ENCODE measurements at regions not wholly inside any gene's neighbourhood (a gene's known extent, or its start where the extent isn't known, plus 50 kb on each side); places are given as distances from the start of the nearest gene placed in this dataset.
"Not testable (repeated sequence)": the region's sequence is repeated elsewhere in the genome, so short reads cannot be mapped to it uniquely, and the experiment has no call there.

GRCh38 chr15:31433091-31433490 lies 106.5 kb downstream of the KLF13 start:
- peaks cover 73% of the 10 kb centered on the region for H3K4me1 Mint-ChIP-seq (ENCODE audit: low read depth)
- H3K4me3 Mint-ChIP-seq: no peak overlapping the region
- intact Hi-C loops (cut with micrococcal nuclease): no loop called here
- H3K9me3 Mint-ChIP-seq: no peaks in the 10 kb centered on the region
- DNase-seq (ENCODE audit: low spot score): no peak
- no peaks in the 10 kb centered on the region for H3K27me3 Mint-ChIP-seq (ENCODE audit: insufficient read depth)
- H3K36me3 Mint-ChIP-seq (ENCODE audit: low read depth): no peaks in the 10 kb centered on the region
- H3K27ac Mint-ChIP-seq: no peak overlapping the region

DNA sequence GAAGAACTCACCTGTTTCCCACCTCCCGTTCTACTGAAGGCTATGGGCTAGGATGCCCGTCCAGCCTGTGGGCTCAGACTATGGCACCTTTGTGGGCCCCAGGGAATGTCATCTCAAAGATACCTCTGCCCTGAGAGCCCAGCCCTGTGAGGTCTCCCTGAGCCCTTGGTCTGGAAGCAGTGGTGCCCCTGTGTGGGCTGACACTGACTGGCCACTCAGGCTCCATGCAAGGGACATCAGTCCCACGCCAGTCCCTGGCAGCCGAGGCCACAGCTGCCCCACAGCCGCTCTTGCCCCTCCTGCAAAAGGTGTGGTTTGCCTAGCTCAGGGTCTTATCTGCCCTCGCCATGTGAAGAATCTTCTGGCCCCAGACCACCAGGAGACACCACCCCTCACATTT lies 106.9 kb downstream of the KLF13 start:
- intact Hi-C loops (cut with micrococcal nuclease): no loop called here
- H3K4me3 Mint-ChIP-seq: peak overlapping the region; percentile 58

GRCh38 chr15:31434275-31434587 lies 107.6 kb downstream of the KLF13 start:
- Mint-ChIP-seq H3K4me1 (ENCODE audit: low read depth) (peaks cover 80% of the 10 kb centered on the region), H3K27ac (peak overlapping the region; percentile 93), H3K9me3 (no peaks in the 10 kb centered on the region), H3K36me3 (ENCODE audit: low read depth) (no peaks in the 10 kb centered on the region), H3K4me3 (peak overlapping the region; percentile 58), H3K27me3 (ENCODE audit: insufficient read depth) (no peaks in the 10 kb centered on the region)
- DNase-seq (ENCODE audit: low spot score): no peak
- intact Hi-C loops (cut with micrococcal nuclease): no loop called here

More for the DNA sequence above, 106.9 kb downstream of the KLF13 start:
- no peaks in the 10 kb centered on the region for H3K9me3 Mint-ChIP-seq
- no peak for DNase-seq (ENCODE audit: low spot score)
- peaks cover 77% of the 10 kb centered on the region for H3K4me1 Mint-ChIP-seq (ENCODE audit: low read depth)
- peak overlapping the region; percentile 93 for H3K27ac Mint-ChIP-seq
- no peaks in the 10 kb centered on the region for H3K27me3 Mint-ChIP-seq (ENCODE audit: insufficient read depth)
- no peaks in the 10 kb centered on the region for H3K36me3 Mint-ChIP-seq (ENCODE audit: low read depth)

DNA sequence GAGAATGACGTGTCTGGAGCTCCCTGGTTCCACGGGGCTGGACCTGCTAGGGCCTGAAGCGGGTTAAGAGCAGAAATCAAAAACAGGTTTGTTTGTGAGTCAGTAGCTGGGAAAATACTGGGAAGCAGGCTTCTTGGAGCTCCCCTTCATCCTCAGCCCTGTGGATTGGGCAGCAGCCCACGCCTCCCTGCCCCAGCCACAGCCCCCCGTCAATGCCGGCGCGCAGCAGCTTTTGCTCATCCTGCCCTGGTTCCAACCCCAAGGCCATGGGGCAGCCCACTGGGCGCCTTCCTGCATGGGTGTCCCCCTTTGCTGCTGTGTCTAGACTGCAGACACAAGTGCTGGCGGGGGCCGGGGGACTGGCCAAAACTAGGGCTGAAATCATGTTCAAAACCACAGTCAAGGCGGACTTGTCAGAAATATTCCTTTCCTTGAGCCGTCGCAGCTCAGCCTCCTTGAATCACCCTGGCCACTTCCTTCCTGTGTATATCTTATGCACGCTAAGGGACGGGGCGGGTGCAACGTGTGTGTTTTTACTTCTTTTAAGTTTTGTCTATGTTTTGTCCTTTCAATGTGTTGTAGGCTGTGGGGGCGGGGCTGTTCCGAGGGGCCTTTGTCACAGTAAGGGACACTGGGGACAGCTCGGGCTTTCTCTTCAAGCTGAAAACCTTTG lies 108.1 kb downstream of the KLF13 start:
- peak overlapping the region; percentile 58 for H3K4me3 Mint-ChIP-seq
- H3K4me1 Mint-ChIP-seq (ENCODE audit: low read depth): peaks cover 82% of the 10 kb centered on the region
- peak overlapping the region; percentile 93 for H3K27ac Mint-ChIP-seq
- H3K27me3 Mint-ChIP-seq (ENCODE audit: insufficient read depth): no peaks in the 10 kb centered on the region
- H3K36me3 Mint-ChIP-seq (ENCODE audit: low read depth): no peaks in the 10 kb centered on the region
- intact Hi-C loops (cut with micrococcal nuclease): loop anchor here (1.0 to 5.0 kb wide), 13 partner anchors 25 to 442 kb away; partner anchors contain the start of genes KLF13 and MTMR10
- DNase-seq (ENCODE audit: low spot score): peak; percentile 82
- no peaks in the 10 kb centered on the region for H3K9me3 Mint-ChIP-seq

GRCh38 chr15:31435261-31435911 lies 108.8 kb downstream of the KLF13 start:
- peak overlapping the region; percentile 93 for H3K27ac Mint-ChIP-seq
- H3K27me3 Mint-ChIP-seq (ENCODE audit: insufficient read depth): no peaks in the 10 kb centered on the region
- no peaks in the 10 kb centered on the region for H3K36me3 Mint-ChIP-seq (ENCODE audit: low read depth)
- intact Hi-C loops (cut with micrococcal nuclease): loop anchor here (1.0 to 5.0 kb wide), 13 partner anchors 24 to 443 kb away; partner anchors contain the start of genes KLF13 and MTMR10
- H3K4me1 Mint-ChIP-seq (ENCODE audit: low read depth): peaks cover 77% of the 10 kb centered on the region
- peak overlapping the region; percentile 58 for H3K4me3 Mint-ChIP-seq
- DNase-seq (ENCODE audit: low spot score): peak; percentile 86
- no peaks in the 10 kb centered on the region for H3K9me3 Mint-ChIP-seq

- intact Hi-C loops (cut with micrococcal nuclease): loop anchor here (1.0 to 5.0 kb wide), 13 partner anchors 23 to 444 kb away; partner anchors contain the start of genes KLF13 and MTMR10
- DNase-seq (ENCODE audit: low spot score): no peak
- Mint-ChIP-seq H3K27ac (peak overlapping the region; percentile 93), H3K9me3 (no peaks in the 10 kb centered on the region), H3K4me1 (ENCODE audit: low read depth) (peaks cover 77% of the 10 kb centered on the region), H3K36me3 (ENCODE audit: low read depth) (no peaks in the 10 kb centered on the region), H3K27me3 (ENCODE audit: insufficient read depth) (no peaks in the 10 kb centered on the region), H3K4me3 (peak overlapping the region; percentile 64)
Observed at GRCh38 chr15:31435912-31436628, 109.4 kb downstream of the KLF13 start.

- peak overlapping the region; percentile 28 for H3K4me3 Mint-ChIP-seq
- peak overlapping the region; percentile 93 for H3K27ac Mint-ChIP-seq
Observed at GRCh38 chr15:31437686-31438085, 111.1 kb downstream of the KLF13 start.

DNA sequence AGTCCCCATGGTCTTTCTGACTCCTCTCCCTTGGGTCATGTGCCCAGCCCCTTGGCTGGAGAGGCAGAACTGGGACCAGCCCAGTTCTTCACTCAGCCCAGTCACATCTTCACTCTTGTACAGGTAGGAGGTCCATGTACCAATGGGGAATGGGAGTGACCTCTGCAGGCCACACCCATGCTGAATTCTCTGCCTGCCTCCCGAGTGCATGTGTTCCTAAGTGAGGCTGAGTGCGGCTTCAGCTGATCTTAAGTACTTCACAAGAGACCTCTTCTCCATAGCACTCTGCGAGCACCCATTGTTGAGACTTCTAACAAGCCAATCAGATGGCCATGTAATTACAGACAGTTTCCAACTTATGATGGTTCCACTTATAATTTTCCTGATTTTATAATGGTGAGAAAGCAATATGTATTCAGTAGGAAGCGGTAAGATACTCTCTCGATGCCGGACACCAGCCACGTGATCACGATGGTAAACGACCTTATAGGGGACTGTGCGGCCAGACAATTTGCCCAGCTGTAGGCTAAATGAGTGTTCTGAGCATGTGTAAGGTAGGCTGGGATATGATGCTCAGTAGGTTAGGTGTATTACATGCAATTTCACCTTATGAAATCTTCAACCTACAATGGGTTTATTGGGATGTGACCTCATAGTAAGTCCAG lies 112.1 kb downstream of the KLF13 start:
- Mint-ChIP-seq H3K9me3 (no peaks in the 10 kb centered on the region), H3K27ac (peak overlapping the region; percentile 93), H3K36me3 (ENCODE audit: low read depth) (no peaks in the 10 kb centered on the region), H3K4me1 (ENCODE audit: low read depth) (peaks cover 81% of the 10 kb centered on the region), H3K4me3 (peak overlapping the region; percentile 69), H3K27me3 (ENCODE audit: insufficient read depth) (no peaks in the 10 kb centered on the region)
- DNase-seq (ENCODE audit: low spot score): no peak
- intact Hi-C loops (cut with micrococcal nuclease): loop anchor here (1.0 to 5.0 kb wide), 3 partner anchors 50 to 446 kb away; partner anchors contain the start of gene MTMR10

More at GRCh38 chr15:31437686-31438085, 111.1 kb downstream of the KLF13 start:
- no peaks in the 10 kb centered on the region for H3K27me3 Mint-ChIP-seq (ENCODE audit: insufficient read depth)
- no peaks in the 10 kb centered on the region for H3K9me3 Mint-ChIP-seq
- intact Hi-C loops (cut with micrococcal nuclease): loop anchor here (5.0 kb wide), 2 partner anchors 430 to 445 kb away; partner anchors contain the start of gene MTMR10
- no peaks in the 10 kb centered on the region for H3K36me3 Mint-ChIP-seq (ENCODE audit: low read depth)
- no peak for DNase-seq (ENCODE audit: low spot score)
- H3K4me1 Mint-ChIP-seq (ENCODE audit: low read depth): peaks cover 82% of the 10 kb centered on the region

- H3K4me3 Mint-ChIP-seq: peak overlapping the region; percentile 38
- intact Hi-C loops (cut with micrococcal nuclease): loop anchor here (1.0 to 5.0 kb wide), 3 partner anchors 49 to 447 kb away; partner anchors contain the start of gene MTMR10
Observed at GRCh38 chr15:31439328-31439727, 112.7 kb downstream of the KLF13 start.

DNA sequence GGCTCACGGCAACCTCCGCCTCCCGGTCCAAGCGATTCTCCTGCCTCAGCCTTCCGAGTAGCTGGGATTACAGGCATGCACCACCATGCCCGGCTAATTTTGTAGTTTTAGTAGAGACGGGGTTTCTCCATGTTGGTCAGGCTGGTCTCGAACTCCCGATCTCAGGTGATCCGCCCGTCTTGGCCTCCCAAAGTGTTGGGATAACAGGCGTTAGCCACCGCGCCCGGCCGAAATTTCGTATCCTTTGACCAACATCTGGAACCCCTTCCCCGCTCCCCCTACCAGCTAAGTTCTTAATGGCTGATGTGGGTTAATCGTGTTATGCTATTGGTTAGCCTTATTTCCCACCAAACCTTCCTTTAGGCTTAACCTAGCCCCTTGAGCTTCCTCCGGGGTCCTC lies 113.6 kb downstream of the KLF13 start:
- Mint-ChIP-seq H3K4me3 (peak overlapping the region; percentile 78), H3K27ac (peak overlapping the region; percentile 86), H3K4me1 (ENCODE audit: low read depth) (peaks cover 74% of the 10 kb centered on the region)
- DNase-seq (ENCODE audit: low spot score); intact Hi-C loops (cut with micrococcal nuclease); H3K27me3 Mint-ChIP-seq (ENCODE audit: insufficient read depth); H3K9me3 Mint-ChIP-seq; H3K36me3 Mint-ChIP-seq (ENCODE audit: low read depth): not testable (repeated sequence)

More at GRCh38 chr15:31439328-31439727, 112.7 kb downstream of the KLF13 start:
- Mint-ChIP-seq H3K27ac (peak overlapping the region; percentile 93), H3K27me3 (ENCODE audit: insufficient read depth) (no peaks in the 10 kb centered on the region), H3K4me1 (ENCODE audit: low read depth) (peaks cover 81% of the 10 kb centered on the region), H3K9me3 (no peaks in the 10 kb centered on the region), H3K36me3 (ENCODE audit: low read depth) (peaks cover 3% of the 10 kb centered on the region)
- DNase-seq (ENCODE audit: low spot score): no peak

GRCh38 chr15:31440754-31441311 lies 114.2 kb downstream of the KLF13 start:
- Mint-ChIP-seq H3K27ac (peak overlapping the region; percentile 86), H3K4me3 (peak overlapping the region; percentile 78), H3K9me3 (no peaks in the 10 kb centered on the region), H3K4me1 (ENCODE audit: low read depth) (peaks cover 68% of the 10 kb centered on the region), H3K27me3 (ENCODE audit: insufficient read depth) (no peaks in the 10 kb centered on the region), H3K36me3 (ENCODE audit: low read depth) (peaks cover 3% of the 10 kb centered on the region)
- DNase-seq (ENCODE audit: low spot score): peak; percentile 48
- intact Hi-C loops (cut with micrococcal nuclease): no loop called here

- H3K27me3 Mint-ChIP-seq (ENCODE audit: insufficient read depth): peaks cover 2% of the 10 kb centered on the region
- peaks cover 54% of the 10 kb centered on the region for H3K4me1 Mint-ChIP-seq (ENCODE audit: low read depth)
- peak overlapping the region; percentile 71 for H3K4me3 Mint-ChIP-seq
- H3K9me3 Mint-ChIP-seq: no peaks in the 10 kb centered on the region
- H3K36me3 Mint-ChIP-seq (ENCODE audit: low read depth): peaks cover 3% of the 10 kb centered on the region
- intact Hi-C loops (cut with micrococcal nuclease): no loop called here
- no peak for DNase-seq (ENCODE audit: low spot score)
- H3K27ac Mint-ChIP-seq: peak overlapping the region; percentile 84
Observed at GRCh38 chr15:31442226-31442625, 115.6 kb downstream of the KLF13 start.

Measured in activated T-helper 1 cell treated with anti-CD3 and anti-CD28 coated beads, Interleukin-12 subunit alpha, Interleukin-12 subunit beta, Interleukin-2, Interleukin-4 antibody, amounts not matched to agents 30 ng/mL and 10 ng/mL and 1 ng/mL, durations not matched to agents 14 hours and 24 hours and 36 hours (primary cell).